Panc1 (cell line): ENCODE measurements at regions not wholly inside any gene's neighbourhood (a gene's known extent, or its start where the extent isn't known, plus 50 kb on each side); places are given as distances from the start of the nearest gene placed in this dataset.

Experiments used
- ATAC-seq: fragments of 200-7000 bp; cut with Tn5 transposase; 2 replicates; pipeline ENCODE4 v1.9.1; 2020; ENCODE audit warnings: mild to moderate bottlenecking, moderate library complexity
- BruUV-seq: library from RNA; stranded (reverse); fragments of 400-500 nt; replicated peaks from 2 replicates; lab custom pipeline; 2021; lab: Mats Ljungman, UMichigan
- CTCF ChIA-PET: fragments of 300-600 bp; sonication (Branson Sonifier 250); formaldehyde crosslinking; loops from one replicate; lab custom pipeline; 2022; ENCODE audit warnings: antibody characterized with exemption; lab: Charles Lee
- POLR2A ChIA-PET: fragments of 300-600 bp; sonication (Branson Sonifier 250); formaldehyde crosslinking; loops from one replicate; lab custom pipeline; 2022; ENCODE audit warnings: antibody characterized with exemption; lab: Charles Lee
- DNase-seq: peaks from one replicate; pipeline ENCODE4 v3.0.0-alpha.2; 2010; ENCODE audit warnings: low read depth, low spot score
- H3K27ac ChIP-seq: 2 replicates; pipeline ENCODE4 v1.5.1; 2011; ENCODE audit warnings: mild to moderate bottlenecking, low read length, inconsistent platforms
- H3K27me3 ChIP-seq: fragments of 200-500 bp; sonication (Bioruptor generic); 2 replicates; pipeline ENCODE4 v1.6.0; 2014; ENCODE audit warnings: low read length, inconsistent platforms; ENCODE audit not compliant: control insufficient read depth, insufficient read depth
- H3K36me3 ChIP-seq: fragments of 200-500 bp; sonication (Bioruptor generic); 2 replicates; pipeline ENCODE4 v1.5.1; 2014; ENCODE audit warnings: inconsistent platforms, mild to moderate bottlenecking, low read length, moderate library complexity; ENCODE audit not compliant: control insufficient read depth, insufficient read depth
- H3K4me1 ChIP-seq: 2 replicates; pipeline ENCODE4 v1.5.1; 2011; ENCODE audit warnings: inconsistent platforms, mild to moderate bottlenecking, low read length, moderate library complexity; ENCODE audit not compliant: control insufficient read depth, insufficient read depth
- H3K4me3 ChIP-seq, 2 experiments: 2 replicates each; pipeline ENCODE4 v1.5.1; 2011 to 2012; ENCODE audit warnings: low read depth in 2 of 2, low read length in 2 of 2, mild to moderate bottlenecking in 2 of 2, inconsistent platforms in 1 of 2, moderate library complexity in 1 of 2
- H3K9me3 ChIP-seq: fragments of 200-500 bp; sonication (Bioruptor generic); 2 replicates; pipeline ENCODE4 v1.5.1; 2014; ENCODE audit warnings: low read depth, mild to moderate bottlenecking, inconsistent platforms, low read length, moderate library complexity; ENCODE audit not compliant: control insufficient read depth, insufficient read depth
- CTCF ChIP-seq: fragments of 450-650 bp; IDR thresholded peaks from 2 replicates; pipeline ENCODE4 v1.5.1; 2017; ENCODE audit warnings: mild to moderate bottlenecking
- POLR2AphosphoS5 ChIP-seq: IDR thresholded peaks from 2 replicates; pipeline ENCODE4 v1.6.1; 2012; ENCODE audit warnings: mild to moderate bottlenecking, low read depth, low read length, moderate library complexity
- REST ChIP-seq, 2 experiments: IDR thresholded peaks; 2 replicates each; pipeline ENCODE4 v1.6.1; 2011 to 2012; ENCODE audit warnings: low read depth in 2 of 2, control low read depth in 1 of 2, low read length in 1 of 2, mild to moderate bottlenecking in 1 of 2, moderate library complexity in 1 of 2; ENCODE audit not compliant: insufficient read depth in 1 of 2
- SIN3A ChIP-seq: IDR thresholded peaks from 2 replicates; pipeline ENCODE4 v1.6.1; 2012; ENCODE audit warnings: low read depth, mild to moderate bottlenecking, low read length, moderate library complexity, borderline replicate concordance; ENCODE audit not compliant: insufficient read depth
- TCF7L2 ChIP-seq: IDR thresholded peaks from 2 replicates; pipeline ENCODE4 v1.6.1; 2011; ENCODE audit warnings: mild to moderate bottlenecking, low read depth, low read length, inconsistent platforms
- in situ Hi-C: cut with HindIII; loops from 2 replicates; pipeline ENCODE4 v1.10.0; 2016; ENCODE audit warnings: low sequenced_read_pairs, low pct_unique_long_range_greater_than_20kb
- intact Hi-C: fragments of 100-400 bp; cut with micrococcal nuclease; formaldehyde crosslinking; loops from one replicate; pipeline ENCODE4 v1.10.0; 2022; ENCODE audit not compliant: unreplicated experiment

- H3K27me3 ChIP-seq: no peaks in the 10 kb centered on the region
- H3K9me3 ChIP-seq: no peaks in the 10 kb centered on the region
- no peak overlapping the region for H3K4me3 ChIP-seq
- DNase-seq (no peak), ATAC-seq (no peak)
- in situ Hi-C loops (no loop called here), intact Hi-C loops (no loop called here)
- H3K36me3 ChIP-seq: no peaks in the 10 kb centered on the region
- H3K4me1 ChIP-seq: no peaks in the 10 kb centered on the region
- POLR2A ChIA-PET: no interaction called here
- no TSS peak for BruUV-seq
- CTCF ChIA-PET: no interaction called here
- H3K27ac ChIP-seq: no peak overlapping the region
- no peak for TF ChIP-seq REST (IDR thresholded peaks at IDR 0.05; ENCODE audit: insufficient read depth in 1 of 2, low read depth in 2 of 2, low read length in 1 of 2)
- TF ChIP-seq POLR2AphosphoS5: no peak
- no peak for TF ChIP-seq TCF7L2
- TF ChIP-seq CTCF: no peak
- no peak for TF ChIP-seq SIN3A
Observed at GRCh38 chr12:9329019-9329418, 120.8 kb upstream of the PZP start.

GRCh38 chr12:9328065-9328464 is 119.9 kb upstream of the PZP start:
- Histone ChIP-seq H3K36me3 (no peaks in the 10 kb centered on the region), H3K9me3 (no peaks in the 10 kb centered on the region), H3K27me3 (no peaks in the 10 kb centered on the region), H3K27ac (no peak overlapping the region), H3K4me1 (no peaks in the 10 kb centered on the region), H3K4me3 (no peak overlapping the region)
- CTCF ChIA-PET: interaction anchor here (0.6 kb wide), 1 partner anchor 18 kb away, joined by 10 read pairs; no protein-coding TSS in a partner anchor
- intact Hi-C loops (no loop called here), in situ Hi-C loops (no loop called here)
- DNase-seq (no peak), ATAC-seq (no peak)
- no TSS peak for BruUV-seq
- POLR2A ChIA-PET: no interaction called here
- TF ChIP-seq CTCF (no peak), POLR2AphosphoS5 (no peak), SIN3A (no peak), REST (IDR thresholded peaks at IDR 0.05; ENCODE audit: insufficient read depth in 1 of 2, low read depth in 2 of 2, low read length in 1 of 2) (no peak), TCF7L2 (no peak)
